ENCODE measurements at regions not wholly inside any gene's neighbourhood (a gene's known extent, or its start where the extent isn't known, plus 50 kb on each side); places are given as distances from the start of the nearest gene placed in this dataset.

DNA sequence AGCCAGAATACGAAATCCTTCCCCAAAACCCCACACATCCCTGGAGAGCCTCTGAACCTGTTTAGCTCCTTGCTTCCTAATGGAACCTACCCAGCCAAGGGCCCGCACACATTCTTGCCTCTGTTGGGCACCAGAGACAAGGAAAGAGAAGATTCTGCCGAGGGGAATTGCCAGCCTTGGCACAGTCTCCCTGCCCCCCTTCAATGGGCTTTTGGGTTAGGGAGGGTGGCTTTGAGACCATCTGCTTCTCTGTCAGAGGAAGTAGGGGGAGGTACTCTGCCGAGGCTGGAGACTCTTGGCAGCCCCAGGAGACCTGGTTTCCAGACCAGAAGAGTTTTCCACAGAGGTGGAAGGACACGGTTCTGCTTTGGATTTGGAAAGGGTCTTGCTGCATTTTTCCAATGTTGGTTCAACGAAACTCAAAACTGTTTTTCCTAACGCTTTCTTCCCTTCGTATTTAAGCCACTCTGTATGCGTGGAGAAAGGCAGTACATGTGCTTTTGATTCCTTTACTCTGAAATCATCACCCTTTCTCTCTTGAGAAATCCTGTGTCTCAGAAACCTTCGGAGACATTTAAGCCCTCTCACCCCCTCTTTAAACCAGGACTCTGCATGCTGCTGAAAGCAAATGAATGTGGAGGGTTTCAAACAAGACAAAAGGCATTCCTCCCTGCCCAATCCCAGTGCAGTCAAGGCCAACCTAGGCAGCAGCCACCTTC is 78.8 kb upstream of the PRR23C start:
- TF ChIP-seq YY1 (IDR thresholded peaks at IDR 0.05; ENCODE audit: insufficient read depth, insufficient read length) (no peak), SUZ12 (IDR thresholded peaks at IDR 0.05; ENCODE audit: extremely low read depth, insufficient read depth, insufficient read length) (no peak), ZNF274 (IDR thresholded peaks at IDR 0.05; ENCODE audit: low read depth, low read length) (no peak)
